SK-N-MC (cell line): ENCODE measurements at regions not wholly inside any gene's neighbourhood (a gene's known extent, or its start where the extent isn't known, plus 50 kb on each side); places are given as distances from the start of the nearest gene placed in this dataset.

Experiments used
- DNase-seq: peaks from one replicate; pipeline ENCODE4 v3.0.0-alpha.2; 2011; ENCODE audit warnings: low read depth, low spot score
- H3K27ac ChIP-seq: fragments of 200-600 bp; sonication (generic); 2 replicates; pipeline ENCODE4 v1.5.1; 2016; ENCODE audit warnings: mixed run types
- H3K36me3 ChIP-seq: fragments of 200-600 bp; sonication (generic); 2 replicates; pipeline ENCODE4 v1.6.1; 2017; ENCODE audit warnings: antibody characterized with exemption, low read length, mixed read lengths; ENCODE audit not compliant: insufficient read depth
- H3K4me3 ChIP-seq: fragments of 200-600 bp; sonication (generic); 2 replicates; pipeline ENCODE4 v1.5.1; 2016
- H3K9ac ChIP-seq: fragments of 200-600 bp; sonication (generic); 2 replicates; pipeline ENCODE4 v1.8.0; 2017; ENCODE audit warnings: mixed run types, mixed read lengths; ENCODE audit not compliant: insufficient read length
- H3K9me3 ChIP-seq: fragments of 200-600 bp; sonication (generic); 2 replicates; pipeline ENCODE4 v1.6.1; 2017; ENCODE audit warnings: low read depth, mild to moderate bottlenecking, antibody characterized with exemption, low read length, moderate library complexity, mixed read lengths
- EZH2 ChIP-seq: fragments of 200-600 bp; sonication (generic); IDR thresholded peaks from one replicate; pipeline ENCODE4 v1.6.1; 2017; ENCODE audit warnings: antibody characterized with exemption
- FOXP2 ChIP-seq: optimal IDR thresholded peaks from 2 replicates; pipeline ENCODE3; 2011; ENCODE audit warnings: mild to moderate bottlenecking, moderate library complexity; ENCODE audit not compliant: insufficient read depth; ENCODE audit errors: extremely low read length, control extremely low read depth
- POLR2AphosphoS5 ChIP-seq: IDR thresholded peaks from 2 replicates; pipeline ENCODE4 v1.6.1; 2012; ENCODE audit warnings: mild to moderate bottlenecking, low read depth, low read length, borderline replicate concordance

DNA sequence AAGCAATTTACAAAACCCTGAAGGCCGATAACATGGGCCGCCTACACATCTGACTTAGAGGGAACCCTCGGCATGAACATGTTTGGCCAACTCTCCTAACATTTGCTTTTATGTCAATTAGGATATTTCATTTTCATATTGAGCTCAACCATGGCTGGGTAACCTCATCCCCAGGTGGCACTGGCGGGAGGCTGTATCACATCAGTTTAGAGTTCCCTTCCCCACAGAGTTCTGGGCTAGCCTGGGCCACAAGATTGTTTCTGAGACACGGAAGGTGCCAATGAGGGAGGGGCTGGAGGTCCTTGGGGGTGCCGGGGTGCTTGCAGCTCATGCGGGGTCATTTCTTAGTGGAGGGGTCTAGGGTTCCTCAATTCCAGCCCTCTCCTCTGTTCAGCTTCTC is 386.5 kb upstream of the MKI67 start:
- H3K9me3 ChIP-seq = no peaks in the 10 kb centered on the region
- no peaks in the 10 kb centered on the region for H3K36me3 ChIP-seq
- H3K4me3 ChIP-seq = no peak overlapping the region
- TF ChIP-seq FOXP2 (no peak), POLR2AphosphoS5 (no peak), EZH2 (no peak)
- H3K27ac ChIP-seq = no peak overlapping the region
- H3K9ac ChIP-seq = no peak overlapping the region
- DNase-seq = no peak

DNA sequence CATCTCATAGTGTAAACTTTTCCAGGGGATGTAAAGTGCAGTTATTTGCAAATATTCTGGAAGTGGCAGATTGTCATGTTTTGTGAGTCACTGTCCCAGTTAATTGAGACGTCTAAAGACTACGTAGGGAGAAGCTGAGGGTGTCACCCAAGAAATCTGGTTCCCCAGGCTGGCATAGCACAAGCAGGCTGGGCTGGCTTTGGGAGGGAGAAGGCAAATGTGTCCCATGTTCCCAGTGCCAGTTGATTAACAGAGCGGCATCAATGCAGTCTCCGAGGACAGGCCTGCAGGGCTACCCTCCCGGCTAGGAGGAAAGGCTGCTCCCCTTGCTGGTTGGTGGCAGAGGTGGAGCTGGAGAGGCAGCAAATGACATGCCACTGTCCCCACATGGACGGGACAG is 388.3 kb upstream of the MKI67 start:
- Histone ChIP-seq H3K9ac (no peak overlapping the region), H3K4me3 (no peak overlapping the region), H3K27ac (no peak overlapping the region), H3K9me3 (no peaks in the 10 kb centered on the region), H3K36me3 (no peaks in the 10 kb centered on the region)
- no peak for DNase-seq
- TF ChIP-seq POLR2AphosphoS5 = no peak
- TF ChIP-seq FOXP2 = no peak
- TF ChIP-seq EZH2 = no peak

DNA sequence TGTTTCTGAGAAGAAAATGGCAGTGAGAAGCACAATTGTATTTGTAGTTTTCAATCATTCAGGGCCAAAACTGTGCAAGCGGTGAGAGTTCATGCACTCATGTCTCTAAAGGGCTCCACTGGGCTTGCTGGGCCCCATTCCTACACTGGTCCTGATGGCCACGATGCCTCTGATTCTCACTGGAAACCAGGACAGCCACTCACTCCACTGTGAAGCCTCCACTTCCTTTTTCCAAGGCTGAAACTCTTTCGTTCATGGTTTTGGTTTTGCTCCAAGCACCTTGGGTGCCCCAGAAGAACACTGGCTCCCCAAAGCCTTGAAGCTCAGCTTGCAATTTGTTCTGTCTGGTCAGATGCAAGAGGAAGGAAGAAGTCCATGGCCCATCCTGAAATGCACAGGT is 390.0 kb upstream of the MKI67 start:
- Histone ChIP-seq H3K4me3 (no peak overlapping the region), H3K9ac (no peak overlapping the region), H3K9me3 (no peaks in the 10 kb centered on the region), H3K36me3 (no peaks in the 10 kb centered on the region), H3K27ac (no peak overlapping the region)
- no peak for TF ChIP-seq EZH2
- no peak for TF ChIP-seq FOXP2
- no peak for TF ChIP-seq POLR2AphosphoS5
- no peak for DNase-seq

DNA sequence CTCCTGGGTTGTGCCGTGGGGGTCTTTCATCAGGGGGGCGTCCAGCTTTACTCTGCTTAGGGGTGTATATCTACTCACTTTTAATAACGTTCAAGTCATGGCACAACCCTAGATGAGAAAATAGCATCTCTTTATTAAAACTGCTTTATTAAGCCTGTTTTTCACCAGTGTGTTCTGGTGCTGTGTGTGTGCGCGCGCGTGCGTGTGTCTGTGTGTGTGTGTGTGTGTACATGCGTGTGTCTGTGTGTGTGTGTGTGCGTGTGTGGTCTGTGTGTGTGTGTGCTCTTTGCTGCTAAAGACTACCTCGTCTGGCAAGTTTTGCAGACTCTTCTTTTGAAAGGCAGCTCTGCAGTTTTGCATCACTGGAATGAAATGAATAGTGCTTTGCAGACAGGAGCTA is 390.9 kb upstream of the MKI67 start:
- Histone ChIP-seq H3K9me3 (no peaks in the 10 kb centered on the region), H3K4me3 (no peak overlapping the region), H3K27ac (no peak overlapping the region), H3K36me3 (no peaks in the 10 kb centered on the region), H3K9ac (no peak overlapping the region)
- DNase-seq = no peak
- TF ChIP-seq POLR2AphosphoS5 (no peak), EZH2 (no peak), FOXP2 (no peak)

DNA sequence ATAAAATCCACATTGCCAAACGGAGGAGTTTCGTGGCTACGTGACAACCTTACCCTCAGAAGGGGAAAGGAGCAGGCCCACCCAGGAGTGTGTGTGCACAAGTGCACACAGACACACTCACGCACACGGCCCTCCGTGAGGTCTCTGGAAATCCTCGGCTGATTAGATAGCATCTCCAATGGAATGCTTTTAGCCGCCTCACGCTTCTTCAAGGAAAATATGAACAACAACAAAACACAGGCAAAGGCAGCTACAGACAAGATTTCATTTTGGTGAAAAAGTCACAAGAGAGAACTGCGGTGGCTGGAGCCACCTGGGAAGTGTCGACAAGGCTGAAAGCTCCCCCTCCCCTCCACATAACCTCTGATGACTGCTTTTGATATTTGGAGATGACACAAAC is 391.8 kb upstream of the MKI67 start:
- DNase-seq = no peak
- H3K9ac ChIP-seq = no peak overlapping the region
- no peaks in the 10 kb centered on the region for H3K36me3 ChIP-seq
- no peak overlapping the region for H3K27ac ChIP-seq
- H3K4me3 ChIP-seq = no peak overlapping the region
- no peaks in the 10 kb centered on the region for H3K9me3 ChIP-seq
- TF ChIP-seq EZH2 (no peak), FOXP2 (no peak), POLR2AphosphoS5 (no peak)

- DNase-seq = no peak
- H3K9ac ChIP-seq = no peak overlapping the region
- H3K36me3 ChIP-seq = no peaks in the 10 kb centered on the region
- TF ChIP-seq POLR2AphosphoS5 (no peak), FOXP2 (no peak), EZH2 (no peak)
- H3K4me3 ChIP-seq = no peak overlapping the region
- H3K9me3 ChIP-seq = no peaks in the 10 kb centered on the region
- H3K27ac ChIP-seq = no peak overlapping the region
Observed at GRCh38 chr10:128519581-128519980, 393.4 kb upstream of the MKI67 start.

GRCh38 chr10:128520211-128520815 is 394.1 kb upstream of the MKI67 start:
- TF ChIP-seq FOXP2 (no peak), POLR2AphosphoS5 (no peak), EZH2 (no peak)

GRCh38 chr10:128522551-128523308 is 396.5 kb upstream of the MKI67 start:
- no peak for TF ChIP-seq FOXP2
- TF ChIP-seq POLR2AphosphoS5 = no peak
- Histone ChIP-seq H3K27ac (no peak overlapping the region), H3K9me3 (no peaks in the 10 kb centered on the region), H3K9ac (no peak overlapping the region), H3K4me3 (no peak overlapping the region), H3K36me3 (no peaks in the 10 kb centered on the region)
- no peak for DNase-seq

More at GRCh38 chr10:128520211-128520815, 394.1 kb upstream of the MKI67 start:
- Histone ChIP-seq H3K27ac (no peak overlapping the region), H3K9me3 (no peaks in the 10 kb centered on the region), H3K36me3 (no peaks in the 10 kb centered on the region), H3K4me3 (no peak overlapping the region), H3K9ac (no peak overlapping the region)
- DNase-seq = no peak
